ELR (cell line): ENCODE measurements at regions not wholly inside any gene's neighbourhood (a gene's known extent, or its start where the extent isn't known, plus 50 kb on each side); places are given as distances from the start of the nearest gene placed in this dataset.
A peak's percentile ranks its signal among the peaks of the same experiment; 100 is the strongest.
"Not testable (repeated sequence)": the region's sequence is repeated elsewhere in the genome, so short reads cannot be mapped to it uniquely, and the experiment has no call there.

Source experiments
- DNase-seq: peaks from one replicate; pipeline ENCODE4 v3.0.0-alpha.2; 2015; ENCODE audit warnings: low read depth

DNA sequence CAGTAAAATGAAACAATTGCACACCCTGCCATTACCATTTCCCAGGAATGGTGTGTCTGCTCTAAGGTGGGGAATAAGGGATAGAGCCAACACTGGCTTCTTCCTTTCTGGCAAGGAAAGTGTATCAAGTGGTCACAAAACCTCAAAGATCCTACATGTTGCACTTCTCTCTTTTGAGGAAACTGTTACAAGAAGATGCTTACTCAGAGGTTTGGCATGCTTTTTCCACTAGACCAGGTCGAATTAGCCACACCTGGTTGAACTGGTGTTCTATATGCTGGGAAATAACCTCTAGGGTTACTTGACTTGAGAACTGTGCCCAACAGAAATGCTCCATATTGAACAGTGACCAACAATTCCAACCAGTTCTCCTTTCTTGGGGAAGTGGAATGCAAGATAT, 102.9 kb downstream of the LRRN1 start:
- DNase-seq: no peak

DNA sequence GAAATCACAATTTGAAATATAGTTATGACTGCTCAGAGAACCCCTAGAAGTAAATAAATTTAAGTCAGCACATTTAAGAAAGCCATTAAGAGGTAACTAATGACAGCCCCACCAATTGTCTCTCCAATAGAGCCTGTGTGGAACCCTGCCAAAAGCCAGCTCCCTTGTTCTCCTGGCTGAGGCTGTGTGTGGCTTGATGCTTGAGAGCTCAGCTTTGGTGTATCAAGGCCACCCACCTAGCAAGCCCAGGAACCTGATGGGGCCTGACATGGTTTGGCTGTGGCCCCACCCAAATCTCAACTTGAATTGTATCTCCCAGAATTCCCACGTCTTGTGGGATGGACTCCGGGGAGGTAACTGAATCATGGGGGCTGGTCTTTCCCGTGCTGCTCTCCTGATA, 106.9 kb downstream of the LRRN1 start:
- DNase-seq: no peak

DNA sequence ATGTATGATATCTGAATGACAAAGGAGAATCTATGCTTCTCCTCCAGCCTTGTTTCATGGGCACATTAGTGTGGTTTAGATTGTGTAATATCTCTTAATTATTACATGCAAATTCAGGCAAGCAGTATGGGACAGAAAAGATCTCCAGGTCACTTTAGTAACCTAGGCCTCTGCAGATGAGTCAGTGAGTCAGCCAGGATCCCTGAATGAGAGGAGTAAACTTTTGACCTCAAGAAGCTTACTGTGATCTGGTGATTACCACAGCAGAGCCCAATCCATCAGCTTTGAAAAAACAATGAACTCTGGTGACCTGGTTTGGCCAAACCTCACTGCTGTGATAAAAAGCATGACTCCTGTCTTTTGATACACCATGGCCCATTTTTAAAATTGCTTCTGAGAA, 107.8 kb downstream of the LRRN1 start:
- no peak for DNase-seq

DNA sequence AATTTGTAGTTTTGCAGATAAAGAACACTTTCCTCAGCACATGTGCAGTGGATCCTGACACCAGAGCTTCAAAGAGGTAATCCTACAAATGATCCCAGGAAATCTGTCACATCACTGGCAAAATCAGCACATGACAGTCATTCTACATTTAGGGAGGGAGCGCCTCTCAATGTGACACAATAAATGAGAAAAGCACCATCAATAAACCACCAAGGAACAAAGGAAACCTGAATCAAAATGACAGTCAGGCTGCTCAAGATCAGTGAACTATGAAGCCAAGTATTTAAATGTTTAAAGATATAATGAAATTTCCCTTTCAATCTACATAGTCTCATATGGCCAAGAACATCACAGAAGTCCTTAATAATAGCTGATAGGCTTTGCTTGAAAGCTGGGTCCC, 119.5 kb downstream of the LRRN1 start:
- DNase-seq: no peak

DNA sequence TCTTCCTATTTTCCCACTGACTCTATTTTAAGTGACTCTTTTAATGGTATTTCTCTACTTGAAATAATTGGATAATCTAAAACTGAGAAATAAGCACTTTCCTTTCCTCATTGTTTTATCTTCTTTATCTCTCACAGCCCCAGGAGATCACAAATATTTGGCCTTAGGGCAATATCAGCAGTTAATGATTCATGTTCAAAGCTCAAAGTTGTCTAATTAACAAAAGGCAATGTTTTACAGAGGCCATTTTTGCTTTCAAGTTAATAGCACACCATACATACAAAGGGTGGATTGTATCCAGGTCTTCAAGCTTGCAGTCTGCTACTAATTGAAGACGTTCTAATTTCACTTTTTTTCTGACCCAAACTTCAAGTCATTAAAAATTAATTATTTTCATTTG, 120.1 kb downstream of the LRRN1 start:
- no peak for DNase-seq

DNA sequence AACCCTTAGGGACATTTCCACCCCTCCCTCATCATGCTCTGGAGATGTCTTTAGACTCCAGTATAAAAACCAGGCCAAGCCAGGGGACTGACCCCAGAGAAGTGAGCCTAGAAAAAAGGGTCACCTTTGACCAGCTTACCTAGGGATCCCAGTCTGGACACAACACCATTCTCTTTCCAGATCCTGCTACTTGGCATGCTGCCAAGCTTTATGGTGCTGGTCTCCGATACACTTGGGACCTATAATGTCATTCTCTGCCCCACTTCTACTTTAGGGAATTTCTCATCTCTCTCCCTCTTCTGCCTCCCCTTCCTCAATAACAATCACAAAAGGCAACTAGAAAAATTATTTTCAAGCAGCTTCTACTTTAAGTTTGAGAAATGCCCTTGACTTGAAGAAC, 124.4 kb downstream of the LRRN1 start:
- DNase-seq: no peak

DNA sequence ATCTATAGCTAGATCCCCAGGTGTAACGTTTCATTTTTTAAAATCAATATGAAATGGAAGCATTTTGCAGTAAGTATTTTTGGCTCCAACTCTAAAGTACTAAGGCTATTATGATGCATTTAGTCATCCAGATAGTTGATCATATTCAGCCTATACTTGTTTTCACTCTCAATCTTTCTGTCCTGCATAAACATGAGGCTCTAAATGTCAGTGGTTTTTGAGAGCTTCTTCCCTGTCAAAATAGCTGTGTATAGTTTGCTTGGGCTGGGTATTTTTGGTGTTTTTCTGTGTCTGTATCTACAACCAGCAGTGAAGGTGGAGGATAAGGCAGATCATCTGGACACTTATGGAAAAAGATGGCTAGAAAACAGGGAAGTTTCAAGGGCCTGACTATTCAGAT, 128.0 kb downstream of the LRRN1 start:
- DNase-seq: no peak

DNA sequence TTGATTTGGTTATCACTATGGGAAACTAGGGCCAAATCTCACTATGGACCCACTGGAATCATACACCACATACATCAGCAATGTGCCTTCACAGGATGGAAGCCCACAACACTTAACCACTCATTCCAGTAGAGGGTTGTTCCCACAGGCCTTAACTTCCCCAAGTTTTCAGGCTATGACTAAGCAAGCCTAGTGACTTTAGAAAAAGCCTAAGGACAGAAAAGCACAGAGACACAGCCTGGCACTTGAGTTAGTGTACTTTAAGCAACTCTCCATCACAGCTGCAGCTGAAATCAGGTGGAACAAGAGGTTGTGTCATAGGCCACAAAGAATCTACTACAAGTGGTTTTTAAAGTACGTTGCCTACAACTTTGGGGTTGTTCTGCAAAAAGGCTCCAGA, 128.7 kb downstream of the LRRN1 start:
- DNase-seq: no peak

DNA sequence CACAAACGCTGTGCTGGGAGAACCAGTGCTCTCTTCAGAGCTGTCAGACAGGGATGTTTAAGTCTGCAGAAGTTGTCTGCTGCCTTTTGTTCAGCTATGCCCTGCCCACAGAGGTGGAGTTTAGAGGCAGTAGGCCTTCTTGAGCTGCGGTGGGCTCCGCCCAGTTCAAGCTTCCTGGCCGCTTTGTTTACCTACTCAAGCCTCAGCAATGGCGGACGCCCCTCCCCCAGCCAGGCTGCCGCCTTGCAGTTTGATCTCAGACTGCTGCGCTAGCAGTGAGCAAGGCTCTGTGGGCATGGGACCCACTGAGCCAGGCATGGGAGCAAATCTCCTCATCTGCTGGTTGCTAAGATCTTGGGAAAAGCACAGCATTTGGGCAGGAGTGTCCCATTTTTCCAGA, 142.1 kb downstream of the LRRN1 start:
- DNase-seq: not testable (repeated sequence)

DNA sequence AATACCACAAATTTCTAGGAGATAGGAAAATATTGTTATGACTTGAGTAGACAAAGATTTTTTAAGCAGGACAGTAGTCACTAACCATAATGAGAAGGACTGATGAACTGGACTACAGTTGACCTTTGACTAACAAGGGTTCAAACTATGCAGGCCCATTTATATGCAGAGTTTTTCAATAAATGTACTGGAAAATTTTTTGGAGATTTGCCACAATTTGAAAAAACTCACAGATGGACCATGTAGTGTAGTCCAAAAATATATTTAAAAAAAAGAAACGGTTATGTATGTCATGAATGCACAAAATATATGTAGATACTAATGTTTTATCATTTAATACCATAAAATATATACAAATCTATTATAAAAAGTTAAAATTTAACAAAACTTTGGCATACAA, 151.8 kb downstream of the LRRN1 start:
- no peak for DNase-seq

DNA sequence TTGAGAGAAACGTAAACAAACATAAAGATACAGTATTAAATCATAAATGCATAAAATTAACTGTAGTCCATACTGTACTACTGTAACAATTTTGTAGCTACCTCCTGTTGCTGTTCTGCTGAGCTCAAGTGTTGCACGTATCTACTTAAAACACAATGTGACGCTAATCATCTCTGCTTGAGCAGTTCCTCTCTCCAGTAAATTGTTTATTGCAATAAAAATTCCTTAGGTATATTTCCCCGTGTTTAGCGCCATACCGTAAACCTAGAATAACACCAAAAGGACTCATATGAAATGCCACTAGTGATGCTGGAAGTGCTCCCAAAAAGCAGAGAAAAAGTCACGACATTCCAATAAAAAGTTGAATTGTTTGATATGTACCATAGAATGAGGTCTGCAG, 152.3 kb downstream of the LRRN1 start:
- DNase-seq: no peak

DNA sequence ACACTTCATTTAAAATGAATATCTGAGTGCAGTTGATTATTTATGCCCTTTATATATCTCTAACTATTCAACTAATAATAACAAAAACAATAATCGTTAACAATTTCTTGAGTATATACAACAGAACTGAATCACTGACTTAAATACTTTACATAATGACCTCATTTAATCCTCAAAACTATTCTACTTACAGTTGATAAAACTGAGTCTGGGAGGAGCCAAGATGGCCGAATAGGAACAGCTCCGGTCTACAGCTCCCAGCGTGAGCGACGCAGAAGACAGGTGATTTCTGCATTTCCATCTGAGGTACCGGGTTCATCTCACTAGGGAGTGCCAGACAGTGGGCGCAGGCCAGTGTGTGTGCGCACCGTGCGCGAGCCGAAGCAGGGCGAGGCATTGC, 163.6 kb downstream of the LRRN1 start:
- not testable (repeated sequence) for DNase-seq

DNA sequence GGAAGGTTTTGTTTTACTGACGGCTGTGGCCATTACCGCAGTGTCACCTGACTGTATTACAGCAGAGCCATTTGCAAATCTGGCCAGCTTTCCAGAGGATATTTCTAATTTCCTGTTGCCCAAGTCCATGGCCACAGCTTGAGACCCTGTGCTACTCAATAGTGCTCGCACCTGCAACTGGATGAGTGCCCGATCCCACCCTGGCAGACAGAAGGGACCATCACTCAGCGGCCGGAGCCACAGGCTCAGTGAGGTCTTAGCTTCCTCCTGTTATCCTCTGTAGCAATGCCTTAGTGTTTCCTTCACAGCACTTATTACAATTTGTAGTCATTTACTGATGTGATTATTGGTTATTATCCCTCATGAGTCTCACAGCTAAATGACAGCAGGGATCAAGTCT, 184.8 kb downstream of the LRRN1 start:
- no peak for DNase-seq

DNA sequence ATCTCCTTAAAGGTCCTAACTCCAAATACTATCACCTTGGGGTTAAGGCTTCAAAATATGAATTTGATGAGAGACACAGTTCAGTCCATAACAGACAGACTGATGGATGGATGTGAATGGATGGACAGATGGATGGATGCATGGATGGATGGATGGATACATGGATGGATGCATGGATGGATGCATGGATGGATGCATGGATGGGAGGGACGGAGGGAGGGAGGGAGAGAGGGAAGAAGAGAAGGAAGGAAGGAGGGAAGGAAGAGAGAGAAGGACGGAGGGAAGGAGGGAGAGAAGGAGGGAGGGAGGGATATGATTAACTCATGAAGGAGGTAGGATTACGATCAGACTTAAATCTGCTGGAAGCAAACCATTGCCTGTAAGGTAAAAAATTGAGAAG, 192.4 kb downstream of the LRRN1 start:
- DNase-seq: no peak

DNA sequence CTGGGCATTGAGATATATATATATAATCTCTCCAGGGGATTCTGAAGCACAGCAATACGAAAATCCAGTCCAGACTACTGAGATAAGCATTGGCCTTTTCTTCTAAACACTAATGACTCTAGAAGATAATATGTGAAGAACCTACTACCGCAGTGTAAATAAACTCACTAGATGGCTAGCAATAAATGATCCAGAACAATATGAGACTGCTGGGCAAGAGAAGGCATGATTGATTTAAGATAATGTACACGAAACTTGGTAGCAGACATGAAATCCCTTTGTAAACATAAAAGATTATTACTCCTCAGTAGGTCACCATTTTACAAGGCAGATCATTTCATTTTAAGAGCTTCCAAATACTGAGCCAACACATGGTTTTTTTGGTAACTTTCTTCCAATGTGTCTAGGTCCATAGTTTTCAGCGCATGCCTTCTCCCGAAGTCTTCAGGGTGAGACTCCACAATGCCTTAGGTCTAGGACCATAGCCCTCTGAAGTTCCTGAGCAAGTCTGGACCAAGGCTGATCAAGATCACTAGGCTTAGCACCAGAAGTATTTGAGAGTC, 193.2 kb downstream of the LRRN1 start:
- DNase-seq: no peak

DNA sequence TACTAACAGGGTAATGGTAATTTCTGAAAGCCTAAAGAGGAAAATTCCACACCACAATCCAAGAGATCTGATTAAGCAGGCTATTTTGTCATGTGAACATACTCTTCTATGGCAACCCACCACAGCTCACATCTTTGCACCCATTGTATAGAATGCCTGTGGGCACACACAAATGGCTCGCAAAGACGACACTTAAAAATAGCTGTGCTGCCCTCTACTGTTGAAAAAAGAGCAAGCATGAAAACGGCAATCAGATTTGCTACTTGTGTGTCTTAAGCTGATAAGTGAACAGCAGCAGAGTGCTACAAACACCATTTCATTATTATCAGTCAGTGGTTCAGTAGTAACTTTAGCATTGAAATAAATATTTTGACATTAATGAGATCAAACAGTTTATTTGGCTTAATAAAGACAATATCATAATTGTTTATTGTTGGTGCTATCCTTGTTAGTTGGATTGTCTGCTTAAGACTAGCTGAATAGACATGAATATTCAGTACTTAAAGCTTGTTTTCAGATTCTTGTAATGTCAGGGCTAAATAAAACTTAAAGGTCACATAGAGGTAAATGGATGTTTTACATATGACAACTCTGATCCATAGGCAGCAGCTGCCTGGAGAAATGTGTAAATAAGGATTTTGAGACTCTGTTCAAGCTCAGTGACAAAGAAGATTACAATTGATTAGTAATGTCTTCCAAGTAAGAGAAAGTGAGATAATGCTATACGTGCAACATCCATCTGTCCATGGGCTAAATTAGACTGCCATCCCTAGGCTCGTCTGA, 199.1 kb downstream of the LRRN1 start:
- peak; percentile 4 for DNase-seq

DNA sequence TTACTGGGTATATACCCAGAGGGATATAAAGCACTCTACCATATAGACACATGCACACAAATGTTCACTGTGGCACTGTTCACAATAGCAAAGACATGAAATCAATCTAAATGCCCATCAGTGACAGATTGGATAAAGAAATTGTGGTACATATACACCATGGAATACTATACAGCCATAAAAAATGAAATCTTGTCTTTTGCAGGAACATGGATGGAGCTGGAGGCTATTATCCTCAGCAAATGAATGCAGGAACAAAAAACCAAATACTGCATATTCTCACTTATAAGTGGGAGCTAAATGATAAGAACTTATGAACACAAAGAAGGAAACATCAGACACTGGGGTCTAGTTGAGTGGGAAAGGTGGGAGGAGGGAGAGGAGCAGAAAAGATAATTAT, 200.1 kb downstream of the LRRN1 start:
- not testable (repeated sequence) for DNase-seq

DNA sequence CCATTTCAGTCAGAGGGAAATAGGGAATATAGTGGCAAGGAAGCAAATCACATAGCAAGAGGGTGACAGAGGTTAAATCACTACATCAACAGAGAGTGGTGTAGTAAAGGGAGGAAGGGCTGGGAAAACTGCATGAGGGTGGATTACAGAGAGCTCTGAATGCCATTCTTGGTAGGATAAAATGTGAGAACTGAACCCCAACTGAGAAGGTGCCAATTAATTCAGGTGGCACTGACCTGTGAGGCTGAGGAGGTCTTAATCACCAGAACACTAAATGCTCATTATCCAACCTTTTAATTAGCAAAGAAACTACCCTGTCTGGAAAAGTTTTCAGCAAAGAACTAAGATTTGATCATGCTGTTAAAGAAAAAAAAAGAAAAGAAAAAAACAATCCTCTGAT, 202.7 kb downstream of the LRRN1 start:
- no peak for DNase-seq

DNA sequence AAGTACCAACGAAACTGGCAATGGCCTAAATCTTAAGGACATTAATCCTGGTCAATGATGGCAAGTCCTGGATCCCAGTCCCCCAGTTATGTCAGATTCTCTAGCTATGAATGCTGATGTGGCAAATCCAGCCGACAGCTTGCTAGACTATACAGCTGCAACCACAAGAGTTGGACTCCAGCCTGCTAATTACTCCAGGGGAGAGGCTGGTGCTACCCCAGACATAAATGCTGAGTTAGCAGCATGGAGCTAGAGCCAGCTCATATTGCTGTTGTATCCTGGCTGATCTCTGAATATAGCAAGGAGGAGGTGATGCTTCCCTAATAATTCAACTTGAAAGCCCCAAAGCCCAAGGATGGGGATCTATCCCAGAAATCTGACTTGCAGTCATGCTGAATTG, 207.1 kb downstream of the LRRN1 start:
- DNase-seq: no peak

DNA sequence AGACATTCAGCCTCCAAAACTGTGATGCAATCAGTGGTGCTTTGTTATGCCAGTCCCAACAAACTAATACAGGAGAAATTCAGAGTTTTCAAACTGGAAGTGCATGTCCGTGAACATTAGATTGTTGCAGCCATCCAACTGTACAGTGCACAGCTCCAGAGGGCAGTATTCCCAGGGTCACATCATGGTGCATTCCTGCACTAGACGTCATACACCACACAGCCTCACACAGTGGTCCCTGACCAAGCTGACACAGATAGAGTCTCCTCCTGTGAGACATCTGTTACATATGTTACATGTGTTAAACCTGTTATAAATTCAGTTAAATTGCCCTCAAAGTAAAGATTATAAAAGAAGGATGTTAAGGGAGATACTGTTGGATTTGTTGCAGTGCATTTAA, 209.0 kb downstream of the LRRN1 start:
- DNase-seq: no peak

DNA sequence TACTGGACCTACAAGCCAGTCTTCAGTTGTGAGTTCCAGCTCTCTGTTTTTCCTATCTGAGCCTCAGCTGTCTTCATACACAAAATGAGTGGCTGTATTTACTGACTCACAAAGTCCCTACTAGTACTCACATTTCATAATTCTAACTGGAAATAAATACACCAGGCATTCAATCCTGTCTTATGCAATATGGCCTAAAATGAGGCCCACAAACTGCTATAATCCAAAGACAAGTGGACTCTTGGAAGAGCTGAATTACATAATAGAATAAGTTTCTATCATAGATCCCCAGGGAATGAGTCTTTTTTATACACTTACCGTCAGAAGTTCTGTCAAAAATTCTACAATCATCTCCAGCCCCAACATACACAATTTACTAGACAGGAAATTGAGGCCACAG, 211.9 kb downstream of the LRRN1 start:
- no peak for DNase-seq

DNA sequence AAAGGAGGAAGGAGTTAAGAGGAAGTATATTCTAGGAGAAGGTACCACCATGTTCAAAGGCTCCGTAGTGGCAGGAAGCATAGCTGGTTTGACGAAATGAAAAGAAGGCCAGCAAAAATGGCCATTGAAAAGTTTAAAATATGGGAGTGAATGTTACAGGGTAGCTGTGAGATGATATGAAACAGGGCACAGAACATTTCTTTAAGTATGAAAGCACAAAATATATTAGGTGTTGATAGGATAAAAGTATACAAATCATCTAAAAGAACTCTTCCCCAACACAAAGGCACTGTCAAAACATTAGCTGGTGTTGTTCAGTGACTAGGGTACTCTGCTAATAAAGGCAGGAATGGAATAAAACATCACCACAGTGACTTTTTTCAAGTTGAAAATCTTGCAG, 216.2 kb downstream of the LRRN1 start:
- DNase-seq: no peak

DNA sequence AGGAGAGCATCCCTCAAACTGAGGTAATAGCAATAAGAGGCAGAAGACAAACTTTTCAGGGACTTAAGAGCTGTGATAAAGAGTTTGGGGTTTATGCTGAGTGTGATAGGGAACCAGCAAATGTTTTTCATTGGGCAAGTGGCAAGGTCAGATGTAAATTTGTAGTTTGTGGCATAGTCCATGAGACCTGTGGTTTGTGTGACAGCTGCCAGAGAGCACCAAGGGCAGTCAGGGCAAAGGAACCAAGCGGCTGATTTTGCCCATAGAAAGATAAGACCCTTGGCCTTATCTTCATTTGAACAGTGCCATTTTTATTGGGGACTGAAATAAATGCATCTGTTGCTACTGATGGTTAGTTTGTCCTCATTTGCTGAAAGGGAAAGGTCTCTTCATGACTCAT, 220.3 kb downstream of the LRRN1 start:
- DNase-seq: no peak

DNA sequence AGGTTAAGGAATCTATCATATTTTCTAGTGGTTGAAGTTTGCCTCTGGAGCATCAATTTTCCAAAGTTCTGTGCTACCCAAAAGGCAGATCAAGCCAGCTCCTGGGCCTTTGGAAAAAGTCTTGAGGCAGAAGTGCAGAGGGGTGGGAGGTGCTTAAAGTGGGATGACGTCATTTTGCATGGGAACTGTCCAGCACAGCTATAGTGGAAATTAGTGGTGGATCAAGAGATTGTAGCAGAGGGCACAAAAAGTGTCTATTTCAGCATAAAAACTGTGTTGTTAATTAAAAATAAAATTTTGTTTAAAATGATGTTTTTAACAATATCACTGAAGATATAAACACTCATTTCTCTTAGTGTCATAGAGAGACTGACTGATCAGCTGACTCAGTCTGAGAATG, 221.9 kb downstream of the LRRN1 start:
- DNase-seq: no peak
